K562 (cell line): ENCODE measurements at regions not wholly inside any gene's neighbourhood (a gene's known extent, or its start where the extent isn't known, plus 50 kb on each side); places are given as distances from the start of the nearest gene placed in this dataset.

Experiments used
- ATF7 ChIP-seq: fragments of 450-650 bp; IDR thresholded peaks from 2 replicates; pipeline ENCODE4 v1.7.1; 2014; ENCODE audit warnings: mild to moderate bottlenecking, moderate library complexity
- CBFA2T3 ChIP-seq: fragments of 450-650 bp; IDR thresholded peaks from 2 replicates; pipeline ENCODE4 v1.6.1; 2017
- KAT8 ChIP-seq: fragments of 450-650 bp; IDR thresholded peaks from 2 replicates; pipeline ENCODE4 v1.6.1; 2016; ENCODE audit warnings: low read depth, mild to moderate bottlenecking
- MYNN ChIP-seq, 2 experiments: sonication (generic); formaldehyde crosslinking in 1 of 2; IDR thresholded peaks; 2 replicates each; pipeline versions ENCODE4 v1.5.0 to v1.6.1; 2016 to 2020; ENCODE audit warnings: antibody characterized with exemption in 1 of 2, missing genetic modification reagents in 1 of 2
- PBX2 ChIP-seq, 2 experiments: IDR thresholded peaks in 1 of 2; conservative IDR thresholded peaks in 1 of 2; 2 replicates each; pipeline ENCODE4 v1.6.1; 2016; ENCODE audit warnings: low read depth in 2 of 2, mild to moderate bottlenecking in 1 of 2, missing compliant biosample characterization in 1 of 2, missing genetic modification characterization in 1 of 2, moderate library complexity in 1 of 2
- RBM14 ChIP-seq: fragments of 200-400 bp; formaldehyde crosslinking; IDR thresholded peaks from 2 replicates; pipeline ENCODE4 v1.6.1; 2018; ENCODE audit warnings: low read depth, mild to moderate bottlenecking, low read length, moderate library complexity, borderline replicate concordance; ENCODE audit not compliant: insufficient read depth
- ZBTB40 ChIP-seq, 2 experiments: fragments of 450-650 bp in 1 of 2; sonication (generic) in 1 of 2; formaldehyde crosslinking in 1 of 2; IDR thresholded peaks; 2 replicates each; pipeline versions ENCODE4 v1.7.1 to v1.9.0; 2016 to 2022; ENCODE audit warnings: inconsistent platforms in 1 of 2, mild to moderate bottlenecking in 1 of 2, missing genetic modification reagents in 1 of 2
- ZFX ChIP-seq: sonication (generic); formaldehyde crosslinking; IDR thresholded peaks from 2 replicates; pipeline ENCODE4 v1.8.0; 2022; ENCODE audit warnings: mild to moderate bottlenecking, missing genetic modification reagents, moderate library complexity
- ZNF124 ChIP-seq: sonication (generic); formaldehyde crosslinking; IDR thresholded peaks from 2 replicates; pipeline ENCODE4 v1.8.1; 2022; ENCODE audit warnings: missing genetic modification reagents
- ZNF41 ChIP-seq: fragments of 250-450 bp; sonication (Bioruptor Pico); conservative IDR thresholded peaks from 2 replicates; pipeline ENCODE4 v1.4.0; 2020; ENCODE audit warnings: mild to moderate bottlenecking
- ZNF57 ChIP-seq: fragments of 450-650 bp; formaldehyde crosslinking; IDR thresholded peaks from 2 replicates; pipeline ENCODE4 v1.4.0; 2020; ENCODE audit warnings: mild to moderate bottlenecking, moderate library complexity

- TF ChIP-seq PBX2 (CRISPR knock-in tag; IDR thresholded peaks at IDR 0.05; ENCODE audit: low read depth) (no peak), PBX2 (tag; conservative IDR thresholded peaks at IDR 0.05; ENCODE audit: low read depth) (no peak), MYNN (IDR thresholded peaks at IDR 0.05) (no peak), MYNN (CRISPR knock-in tag; IDR thresholded peaks at IDR 0.05) (no peak), CBFA2T3 (no peak), ATF7 (no peak), ZNF57 (CRISPR knock-in tag) (no peak), KAT8 (no peak), ZNF124 (CRISPR knock-in tag) (no peak), ZNF41 (CRISPR knock-in tag) (no peak), ZFX (CRISPR knock-in tag) (no peak), RBM14 (no peak), ZBTB40 (IDR thresholded peaks at IDR 0.05) (no peak), ZBTB40 (CRISPR knock-in tag; IDR thresholded peaks at IDR 0.05) (no peak)
- TF ChIP-seq, all 486 proteins: peak for 0
These were observed 101.8 kb downstream of the FOXL1 start (continued) for GRCh38 chr16:86680162-86680561.
